ENCODE measurements at regions not wholly inside any gene's neighbourhood (a gene's known extent, or its start where the extent isn't known, plus 50 kb on each side); places are given as distances from the start of the nearest gene placed in this dataset.

- TF ChIP-seq TFAM (CRISPR knock-in tag; conservative IDR thresholded peaks at IDR 0.05) (no peak), TBP (optimal IDR thresholded peaks at IDR 0.05; ENCODE audit: low read depth, low read length) (no peak), CHD2 (IDR thresholded peaks at IDR 0.05; ENCODE audit: low read depth, low read length) (no peak), MIER1 (IDR thresholded peaks at IDR 0.05; ENCODE audit: low read depth) (no peak), TEAD2 (tag; IDR thresholded peaks at IDR 0.05) (no peak), HCFC1 (IDR thresholded peaks at IDR 0.05; ENCODE audit: low read depth, low read length) (no peak), GABPA (tag; conservative IDR thresholded peaks at IDR 0.05; ENCODE audit: low read depth) (no peak)
Measured at GRCh38 chr1:163712321-163712720, 390.6 kb downstream of the NUF2 start (continued).

GRCh38 chr1:163720294-163720693 lies 398.5 kb downstream of the NUF2 start:
- in situ Hi-C loops (cut with MboI) = no loop called here
- BruUV-seq (replicated peaks) = no TSS peak
- no peak overlapping the region for H2AFZ ChIP-seq (ENCODE audit: low read depth, low read length)
- H3K27ac ChIP-seq (ENCODE audit: extremely low read depth, low read depth, low read length) = no peak overlapping the region
- WGBS (ENCODE audit: insufficient coverage, low coverage, missing lambda C conversion rate) = 0% methylated on average over 3 of the region's 3 CpGs
- ATAC-seq (no peak), FAIRE-seq (no peak), DNase-seq (ENCODE audit: extremely low read depth in 1 of 4, low spot score in 3 of 4) (no peak)
- H3K4me1 ChIP-seq (replicated peaks in 1 of 2; ENCODE audit: control insufficient read depth in 2 of 2, insufficient read depth in 2 of 2, low read length in 2 of 2) = no peaks in the 10 kb centered on the region
- H3K9ac ChIP-seq (ENCODE audit: insufficient read depth in 1 of 2, low read depth in 2 of 2, low read length in 2 of 2) = no peak overlapping the region
- H3K9me1 ChIP-seq (ENCODE audit: control insufficient read depth, insufficient read depth, low read length) = no peaks in the 10 kb centered on the region
- no peak overlapping the region for H3K4me2 ChIP-seq (ENCODE audit: insufficient read depth, low read length)
- ChIA-PET CTCF (ENCODE audit: low intra/inter-chr PET ratio) (no interaction called here), POLR2A (no interaction called here)
- no peaks in the 10 kb centered on the region for H4K20me1 ChIP-seq (replicated peaks; ENCODE audit: control insufficient read depth, insufficient read depth, low read length)
- intact Hi-C loops (cut with micrococcal nuclease) = no loop called here
- H3K4me3 ChIP-seq = no peak overlapping the region
- no peaks in the 10 kb centered on the region for H3K27me3 ChIP-seq (ENCODE audit: control insufficient read depth in 2 of 2, insufficient read depth in 2 of 2, low read length in 2 of 2)
- H3K9me3 ChIP-seq (replicated peaks; ENCODE audit: control insufficient read depth, insufficient read depth, low read depth, low read length) = no peaks in the 10 kb centered on the region; the same call in 1 of the 2 replicates
- no peaks in the 10 kb centered on the region for H3K36me3 ChIP-seq (ENCODE audit: control insufficient read depth, insufficient read depth, low read length)
- H3K79me2 ChIP-seq (ENCODE audit: control insufficient read depth, insufficient read depth, low read length) = no peaks in the 10 kb centered on the region
- no peak for TF ChIP-seq ARID4B (CRISPR knock-in tag; IDR thresholded peaks at IDR 0.05)

All from K562 (cell line).